Small intestine (tissue), 7 donors: ENCODE measurements at regions not wholly inside any gene's neighbourhood (a gene's known extent, or its start where the extent isn't known, plus 50 kb on each side); places are given as distances from the start of the nearest gene placed in this dataset.

ENCODE experiments used
- DNase-seq, 2 donors: peaks; one replicate each; pipeline versions ENCODE4 v3.0.0 to v3.0.0-alpha.2; 2013
- FAIRE-seq: peaks from 2 replicates; lab custom pipeline; 2012; peaks lifted over from hg19 to GRCh38; lab: Jason Lieb, UNC
- H3K27ac ChIP-seq, 3 donors: one replicate each; pipeline ENCODE4 v1.5.1; 2013; ENCODE audit warnings: low read length in 2 of 3, mild to moderate bottlenecking in 2 of 3, control low read depth in 1 of 3, inconsistent platforms in 1 of 3, low read depth in 1 of 3, moderate library complexity in 1 of 3
- H3K27me3 ChIP-seq, 3 donors: one replicate each; pipeline ENCODE4 v1.6.1; 2013; ENCODE audit warnings: low read length in 3 of 3, inconsistent platforms in 1 of 3; ENCODE audit not compliant: control insufficient read depth in 3 of 3, insufficient read depth in 3 of 3
- H3K36me3 ChIP-seq, 3 donors: one replicate each; pipeline ENCODE4 v1.6.1; 2013; ENCODE audit warnings: low read length in 3 of 3, inconsistent platforms in 1 of 3, low read depth in 1 of 3, mild to moderate bottlenecking in 1 of 3, moderate library complexity in 1 of 3; ENCODE audit not compliant: control insufficient read depth in 3 of 3, insufficient read depth in 2 of 3
- H3K4me1 ChIP-seq, 3 donors: one replicate each; pipeline ENCODE4 v1.6.1; 2013; ENCODE audit warnings: low read length in 2 of 3, inconsistent platforms in 1 of 3, low read depth in 1 of 3, mild to moderate bottlenecking in 1 of 3, moderate library complexity in 1 of 3; ENCODE audit not compliant: control insufficient read depth in 3 of 3, insufficient read depth in 2 of 3
- H3K4me3 ChIP-seq, 3 donors: one replicate each; pipeline ENCODE4 v1.5.1; 2013; ENCODE audit warnings: low read length in 3 of 3, control low read depth in 1 of 3, inconsistent platforms in 1 of 3, low read depth in 1 of 3, mild to moderate bottlenecking in 1 of 3, moderate library complexity in 1 of 3
- H3K9me3 ChIP-seq, 2 donors: one replicate each; pipeline ENCODE4 v1.6.1; 2013; ENCODE audit warnings: low read depth in 1 of 2, low read length in 1 of 2; ENCODE audit not compliant: control insufficient read depth in 2 of 2, insufficient read depth in 1 of 2
- WGBS, 3 donors: extraction: QIAGEN DNeasy Blood & Tissue Kit; methylation state at CpG; one replicate each; pipeline ENCODE4 v1.1.7; 2013; 5-methylcytosine and 5-hydroxymethylcytosine counted together
- donor health status: healthy with polysubstance abuse.
- donor health status: control.
- donor health status: control.
- donor health status: Bipolar disorder and iron deficiency.
- donor health status: healthy.

GRCh38 chr10:76645341-76645740, 992.3 kb downstream of the KCNMA1 start:
- 88 to 90% (median 90%) methylated on average over 3 of the region's 3 CpGs for WGBS, 3 donors
- Histone ChIP-seq H3K4me3 (no peak overlapping the region), H3K27me3 (no peaks in the 10 kb centered on the region), H3K4me1 (peaks cover 0 to 5% (median 0%) of the 10 kb centered on the region in 3 donors), H3K9me3 (no peaks in the 10 kb centered on the region), H3K36me3 (no peaks in the 10 kb centered on the region), H3K27ac (no peak overlapping the region)
- DNase-seq (no peak), FAIRE-seq (no peak)

- no peak overlapping the region for H3K4me3 ChIP-seq
- peaks cover 0 to 2% (median 0%) of the 10 kb centered on the region in 3 donors for H3K4me1 ChIP-seq
- FAIRE-seq (no peak), DNase-seq (no peak)
- no peak overlapping the region for H3K27ac ChIP-seq
- H3K9me3 ChIP-seq = no peaks in the 10 kb centered on the region
- 78 to 89% (median 87%) methylated on average over 2 of the region's 2 CpGs for WGBS, 3 donors
- no peaks in the 10 kb centered on the region for H3K27me3 ChIP-seq
- H3K36me3 ChIP-seq = no peaks in the 10 kb centered on the region
Measured at GRCh38 chr10:76644476-76644875, 993.1 kb downstream of the KCNMA1 start.

GRCh38 chr10:76643511-76643911, 994.1 kb downstream of the KCNMA1 start:
- H3K4me3 ChIP-seq = no peak overlapping the region
- WGBS, 3 donors = 64 to 83% (median 75%) methylated on average over 4 of the region's 4 CpGs
- no peaks in the 10 kb centered on the region for H3K27me3 ChIP-seq
- DNase-seq (no peak), FAIRE-seq (no peak)
- no peaks in the 10 kb centered on the region for H3K4me1 ChIP-seq
- H3K27ac ChIP-seq = no peak overlapping the region
- no peaks in the 10 kb centered on the region for H3K9me3 ChIP-seq
- no peaks in the 10 kb centered on the region for H3K36me3 ChIP-seq

GRCh38 chr10:76642358-76642757, 995.2 kb downstream of the KCNMA1 start:
- Histone ChIP-seq H3K27me3 (no peaks in the 10 kb centered on the region), H3K9me3 (no peaks in the 10 kb centered on the region), H3K4me1 (no peaks in the 10 kb centered on the region), H3K36me3 (no peaks in the 10 kb centered on the region), H3K27ac (no peak overlapping the region), H3K4me3 (no peak overlapping the region)
- FAIRE-seq (no peak), DNase-seq (no peak)
- WGBS, 3 donors = 52 to 80% (median 73%) methylated on average over 1 of the region's 1 CpG

GRCh38 chr10:76641215-76641614, 996.4 kb downstream of the KCNMA1 start:
- H3K27ac ChIP-seq = no peak overlapping the region
- no peaks in the 10 kb centered on the region for H3K36me3 ChIP-seq
- FAIRE-seq (no peak), DNase-seq (no peak)
- no peaks in the 10 kb centered on the region for H3K27me3 ChIP-seq
- H3K9me3 ChIP-seq = no peaks in the 10 kb centered on the region
- H3K4me3 ChIP-seq = no peak overlapping the region
- no peaks in the 10 kb centered on the region for H3K4me1 ChIP-seq

GRCh38 chr10:76640806-76641205, 996.8 kb downstream of the KCNMA1 start:
- Histone ChIP-seq H3K27me3 (no peaks in the 10 kb centered on the region), H3K9me3 (no peaks in the 10 kb centered on the region), H3K4me3 (no peak overlapping the region), H3K27ac (no peak overlapping the region), H3K36me3 (no peaks in the 10 kb centered on the region), H3K4me1 (no peaks in the 10 kb centered on the region)
- DNase-seq (peak in 1 of 2 donors; percentile 6), FAIRE-seq (no peak)
- 80 to 96% (median 90%) methylated on average over 5 of the region's 5 CpGs for WGBS, 3 donors

GRCh38 chr10:76632767-76633051, 1004.9 kb downstream of the KCNMA1 start:
- no peak overlapping the region for H3K4me3 ChIP-seq
- H3K9me3 ChIP-seq = no peaks in the 10 kb centered on the region
- WGBS, 3 donors = 55 to 77% (median 71%) methylated on average over 1 of the region's 1 CpG
- no peak overlapping the region for H3K27ac ChIP-seq
- FAIRE-seq (no peak), DNase-seq (peak; percentile 33 to 48)
- H3K36me3 ChIP-seq = no peaks in the 10 kb centered on the region
- H3K27me3 ChIP-seq = no peaks in the 10 kb centered on the region
- no peaks in the 10 kb centered on the region for H3K4me1 ChIP-seq

- DNase-seq = no peak
- Histone ChIP-seq H3K9me3 (no peaks in the 10 kb centered on the region), H3K27me3 (no peaks in the 10 kb centered on the region), H3K36me3 (no peaks in the 10 kb centered on the region), H3K4me1 (no peaks in the 10 kb centered on the region), H3K4me3 (no peak overlapping the region), H3K27ac (no peak overlapping the region)
- 30 to 42% (median 39%) methylated on average over 16 of the region's 16 CpGs for WGBS, 3 donors
- no peak for FAIRE-seq
Measured at GRCh38 chr10:76631884-76632766, 1005.5 kb downstream of the KCNMA1 start.
